ENCODE measurements at regions not wholly inside any gene's neighbourhood (a gene's known extent, or its start where the extent isn't known, plus 50 kb on each side); places are given as distances from the start of the nearest gene placed in this dataset.

- no peak for TF ChIP-seq MAX (IDR thresholded peaks at IDR 0.05)
- no peak for TF ChIP-seq EZH2 (IDR thresholded peaks at IDR 0.05)
- no peak for TF ChIP-seq RAD21 (IDR thresholded peaks at IDR 0.05; ENCODE audit: low read depth)
Observed at GRCh38 chr5:88380332-88380731, 111.7 kb upstream of the TMEM161B start.
